Epidermal melanocyte (primary cell): ENCODE measurements at regions not wholly inside any gene's neighbourhood (a gene's known extent, or its start where the extent isn't known, plus 50 kb on each side); places are given as distances from the start of the nearest gene placed in this dataset.

Experiments used
- DNase-seq: peaks from one replicate; pipeline ENCODE4 v3.0.0; 2011; ENCODE audit warnings: low spot score; ENCODE audit not compliant: insufficient read length

DNA sequence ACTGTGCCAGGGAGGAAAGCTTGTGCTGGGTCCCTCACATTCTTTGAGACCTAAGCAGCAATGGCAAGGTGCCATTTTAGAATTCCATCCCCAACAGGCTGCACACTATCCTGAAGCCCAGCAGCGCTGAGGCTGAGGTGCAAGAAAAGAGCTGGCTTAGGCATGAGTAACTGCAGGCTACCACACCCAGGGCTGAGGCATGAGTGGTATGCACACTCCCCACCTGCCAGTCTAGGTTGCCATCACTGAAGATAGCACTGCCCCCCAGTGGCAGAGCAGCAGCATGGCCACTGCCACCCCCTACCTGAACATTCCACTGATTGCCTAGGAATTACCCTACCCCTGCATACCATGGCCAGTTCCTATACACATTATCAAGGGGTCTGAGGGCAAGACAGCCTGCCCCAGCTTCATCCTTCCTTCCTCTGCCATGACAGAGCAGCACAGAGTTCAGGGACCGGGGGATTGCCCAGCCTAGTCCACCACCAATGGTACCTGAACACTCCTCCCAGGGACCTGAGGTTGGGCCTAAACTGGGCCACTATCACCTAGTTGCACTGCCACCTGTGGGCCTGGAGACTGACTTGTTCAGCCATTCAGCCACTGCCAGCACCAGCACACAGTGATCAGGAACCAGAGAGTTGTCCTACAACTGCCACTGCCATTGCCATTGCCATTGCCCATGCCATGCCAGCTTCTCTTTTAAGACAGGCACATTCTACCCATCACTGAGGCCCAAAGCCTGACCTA lies 129.8 kb downstream of the SATB1 start:
- no peak for DNase-seq

- no peak for DNase-seq
Measured at GRCh38 chr3:18290157-18290556, 135.0 kb downstream of the SATB1 start.

DNA sequence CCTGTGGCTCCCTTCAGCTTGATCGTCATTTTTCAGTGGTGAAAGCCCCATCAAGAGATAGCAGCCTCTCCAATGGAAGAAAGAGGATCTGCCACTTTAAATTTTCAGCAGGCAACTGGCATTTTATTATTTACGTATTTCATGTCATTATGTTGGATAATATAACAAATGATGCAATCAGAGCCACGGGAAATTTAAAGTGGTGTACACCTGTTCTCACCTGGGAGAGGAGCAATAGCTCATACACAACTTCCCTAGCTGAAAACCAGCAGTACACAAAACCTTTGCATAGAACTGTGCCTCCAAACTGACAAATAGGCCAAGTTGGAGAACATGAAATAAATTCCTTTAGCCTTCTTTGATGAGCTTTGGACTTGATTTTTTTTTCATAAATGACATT lies 136.9 kb downstream of the SATB1 start:
- DNase-seq = no peak

- DNase-seq = no peak
Measured at GRCh38 chr3:18284716-18285115, 140.4 kb downstream of the SATB1 start.

DNA sequence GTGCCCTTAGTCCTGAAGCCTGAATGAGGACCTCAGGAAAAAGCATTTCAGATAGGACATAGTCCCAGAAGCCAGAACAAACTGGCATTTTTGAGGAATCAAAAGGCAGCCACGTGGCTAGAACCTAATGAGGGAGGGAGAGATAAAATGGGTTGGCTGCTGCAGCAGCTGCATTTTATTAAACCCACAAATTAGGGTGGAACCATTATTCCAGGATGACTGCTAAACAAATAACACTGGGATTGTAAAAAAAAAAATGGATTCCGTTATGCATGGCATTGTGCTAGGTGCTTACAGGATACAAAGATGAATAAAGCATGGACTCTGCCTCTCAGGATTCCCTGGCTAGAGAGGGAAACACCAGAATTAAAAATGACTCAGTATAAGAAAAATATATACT lies 141.5 kb downstream of the SATB1 start:
- DNase-seq = no peak

DNA sequence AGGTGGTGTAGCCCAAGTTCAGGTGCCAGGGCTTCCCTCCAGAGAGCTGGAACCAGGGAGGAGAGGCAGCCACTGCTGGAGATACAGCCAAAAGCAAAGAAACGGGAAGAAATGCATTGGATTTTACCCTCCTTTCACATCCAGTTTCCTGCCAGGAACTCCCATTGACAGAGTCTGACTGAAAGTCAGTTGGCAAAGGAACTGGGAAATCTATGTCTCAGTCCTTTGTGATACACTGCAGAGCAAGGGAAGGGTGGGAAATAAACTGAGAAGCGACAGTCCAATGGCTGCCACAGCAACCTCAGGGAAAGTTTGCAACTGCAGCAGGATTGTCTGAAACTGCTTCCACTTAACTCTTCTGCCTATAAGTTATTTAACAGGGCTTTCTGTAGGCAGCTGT lies 142.6 kb downstream of the SATB1 start:
- no peak for DNase-seq

DNA sequence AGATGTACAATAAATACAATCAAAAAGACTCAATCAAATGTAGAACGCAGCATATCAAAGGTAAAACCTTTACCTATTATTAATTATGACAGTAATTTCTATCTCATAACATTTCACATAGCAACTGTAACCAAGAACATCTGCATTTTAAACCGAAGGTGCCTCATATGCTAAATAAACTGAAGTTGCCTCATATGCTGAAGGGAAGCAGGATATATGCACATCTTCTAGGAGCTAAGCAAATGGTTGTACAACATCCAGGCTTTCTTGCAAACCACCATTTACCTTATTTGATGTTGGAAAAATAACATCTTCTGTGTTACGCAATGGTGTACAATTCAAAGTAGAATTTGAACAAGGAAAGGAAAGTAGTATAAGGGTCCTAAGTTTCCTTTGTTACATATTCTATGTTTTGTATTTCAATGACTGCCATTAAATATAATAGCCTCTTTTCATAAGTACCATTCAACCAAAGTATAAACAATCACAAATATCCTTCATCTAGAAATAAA lies 145.9 kb downstream of the SATB1 start:
- DNase-seq = no peak

GRCh38 chr3:18264853-18265252 lies 160.3 kb downstream of the SATB1 start:
- DNase-seq = no peak

DNA sequence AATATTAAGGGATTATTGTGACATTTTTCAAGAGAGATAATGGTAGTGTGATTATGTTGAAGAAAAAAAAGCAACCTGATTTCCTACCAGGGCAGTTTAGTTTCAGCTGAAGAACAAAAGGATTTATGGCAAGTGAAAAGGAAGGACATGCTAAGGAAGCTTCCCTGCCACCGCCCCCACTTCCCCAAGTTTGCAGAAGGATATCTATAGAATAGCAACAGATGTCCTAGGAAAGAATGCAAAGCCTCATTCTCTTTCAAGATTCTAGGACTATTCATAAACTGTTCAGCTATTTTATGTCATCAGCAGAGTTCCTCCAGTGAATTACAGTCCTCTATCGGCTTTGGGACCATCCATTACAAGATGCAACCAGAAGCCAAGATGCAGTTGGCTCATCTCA lies 160.8 kb downstream of the SATB1 start:
- no peak for DNase-seq

DNA sequence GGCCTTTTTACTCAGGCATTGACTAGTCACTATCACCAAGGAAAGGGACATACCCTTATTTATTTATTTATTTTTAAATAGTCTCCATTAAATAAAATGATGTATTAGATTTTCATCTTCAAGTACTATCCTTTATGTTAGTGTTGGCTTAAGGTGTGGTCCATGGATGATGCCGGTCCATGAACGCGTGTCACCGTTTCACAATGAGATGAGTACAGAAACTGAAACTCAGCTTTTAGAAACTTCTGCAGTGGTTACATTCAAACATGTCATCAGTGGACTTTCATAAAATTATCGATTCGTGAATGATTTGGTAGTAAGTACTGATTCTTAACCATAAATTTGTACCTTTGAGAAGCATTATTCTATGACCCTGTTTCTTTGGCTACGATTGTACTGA lies 166.6 kb downstream of the SATB1 start:
- no peak for DNase-seq

- DNase-seq = no peak
Measured at GRCh38 chr3:18252578-18252977, 172.6 kb downstream of the SATB1 start.

DNA sequence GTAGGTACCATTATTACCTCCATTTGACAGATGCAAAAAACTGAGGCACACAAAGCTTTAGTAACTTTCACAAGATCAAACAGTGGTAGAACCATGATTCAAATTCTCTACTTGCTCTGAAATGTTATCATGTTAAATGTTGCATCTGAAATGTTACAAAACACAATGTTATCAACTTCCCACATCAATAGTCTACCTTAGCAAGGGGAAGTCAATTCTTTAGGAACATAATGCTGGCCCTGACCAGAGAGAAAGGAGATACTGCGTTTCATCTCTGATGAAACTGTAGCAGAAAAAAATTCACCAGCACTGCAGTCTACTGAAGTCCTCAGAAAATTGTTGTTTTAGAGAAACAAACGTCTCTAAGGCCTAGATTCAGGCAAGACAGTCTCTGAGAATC lies 174.1 kb downstream of the SATB1 start:
- no peak for DNase-seq

- DNase-seq = no peak
Measured at GRCh38 chr3:18249126-18249525, 176.0 kb downstream of the SATB1 start.

DNA sequence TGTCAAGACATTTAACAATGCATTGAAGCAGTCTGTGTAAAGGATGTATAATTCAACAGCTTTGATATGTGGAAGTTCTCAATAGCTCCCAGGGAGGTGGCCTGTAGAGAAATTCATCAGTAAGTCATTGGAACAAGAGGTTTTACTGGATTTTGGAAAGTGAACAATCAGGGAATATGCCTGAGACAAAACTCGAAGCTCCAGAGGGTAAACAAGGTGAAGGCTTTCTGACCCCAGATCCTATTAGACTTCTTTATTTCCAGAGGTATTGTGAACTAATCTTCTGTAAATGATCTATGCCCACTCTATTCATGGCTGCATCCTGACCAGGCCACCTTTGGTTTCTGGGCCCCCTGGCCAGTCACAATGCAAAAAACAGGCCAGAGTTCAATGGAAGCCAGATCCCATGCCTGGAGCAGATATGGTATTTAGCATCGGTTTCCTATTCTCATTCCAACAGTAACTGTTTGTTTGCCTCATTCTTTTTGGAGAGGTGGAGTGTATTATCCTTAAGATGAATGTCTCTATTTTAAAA lies 177.3 kb downstream of the SATB1 start:
- no peak for DNase-seq

- DNase-seq = no peak
Measured at GRCh38 chr3:18247139-18247695, 177.9 kb downstream of the SATB1 start.

GRCh38 chr3:18246336-18247060 lies 178.6 kb downstream of the SATB1 start:
- no peak for DNase-seq

GRCh38 chr3:18245721-18246120 lies 179.4 kb downstream of the SATB1 start:
- no peak for DNase-seq

DNA sequence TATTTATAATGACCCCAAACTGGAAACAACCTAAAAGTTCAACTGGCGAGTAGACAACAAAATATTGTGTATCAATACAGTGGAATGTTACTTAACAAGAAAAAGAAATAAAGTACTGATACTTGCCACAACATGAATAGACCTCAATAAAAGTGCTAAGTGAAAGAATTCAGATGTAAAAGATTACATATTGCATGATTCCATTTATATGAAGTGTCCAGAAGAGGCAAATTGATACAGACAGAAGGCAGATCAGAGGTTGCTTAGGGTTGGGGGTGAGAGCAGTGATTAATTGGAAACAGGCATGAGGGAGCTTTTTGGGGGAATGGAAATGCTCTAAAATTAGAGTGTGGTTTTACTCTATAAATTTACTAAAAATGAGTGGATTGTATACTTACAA lies 183.3 kb downstream of the SATB1 start:
- DNase-seq = no peak

- no peak for DNase-seq
Measured at GRCh38 chr3:18239674-18240073, 185.5 kb downstream of the SATB1 start.

DNA sequence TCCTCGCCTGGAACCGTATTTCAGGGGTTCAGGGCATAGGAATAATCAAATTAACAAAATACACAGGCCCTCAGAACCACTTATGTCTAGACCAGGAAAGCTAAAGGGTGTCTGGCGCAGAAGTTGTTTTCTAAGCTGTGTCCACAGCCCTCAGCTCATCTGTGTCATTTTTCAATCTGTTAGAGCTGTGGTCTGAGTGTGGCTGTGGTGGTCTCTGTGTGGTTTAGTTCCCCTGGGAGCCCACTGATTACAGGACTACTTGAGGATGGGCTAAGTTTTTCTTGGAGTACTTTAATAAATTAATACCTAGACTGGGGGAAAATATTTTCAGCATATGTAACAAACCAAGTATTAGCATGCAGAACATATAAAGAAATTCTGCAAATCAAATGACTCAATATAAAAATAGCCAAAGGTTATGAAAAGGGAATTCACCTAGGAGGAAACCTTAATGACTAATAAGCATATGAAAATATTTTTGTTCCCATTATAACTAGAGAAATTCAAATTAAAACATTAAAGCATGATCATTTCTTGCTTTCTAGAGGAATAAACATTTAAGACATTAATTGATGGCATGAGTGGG lies 186.3 kb downstream of the SATB1 start:
- DNase-seq = no peak

DNA sequence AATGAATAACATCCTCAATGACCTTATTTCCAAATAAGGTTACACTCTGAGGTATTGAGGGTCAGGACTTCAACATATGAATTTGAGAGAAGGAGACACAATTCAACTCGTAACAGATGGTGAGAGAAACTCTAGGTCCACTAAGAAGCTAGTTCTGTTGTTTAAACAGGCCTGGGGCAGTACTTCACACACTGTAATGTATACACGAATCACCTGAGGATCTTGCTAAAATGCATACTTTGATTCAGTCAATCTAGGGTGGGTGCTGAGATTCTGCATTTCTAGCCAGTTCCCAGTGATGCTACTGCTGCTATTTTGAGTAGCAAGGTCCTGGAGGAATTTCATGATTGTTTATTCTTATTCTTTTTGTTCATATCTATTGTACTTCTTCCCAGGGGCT lies 186.8 kb downstream of the SATB1 start:
- no peak for DNase-seq
